Activated T-helper 1 cell treated with anti-CD3 and anti-CD28 coated beads, Interleukin-12 subunit alpha, Interleukin-12 subunit beta, Interleukin-2, Interleukin-4 antibody, amounts not matched to agents 30 ng/mL and 10 ng/mL and 1 ng/mL, durations not matched to agents 14 hours and 24 hours and 36 hours (primary cell): ENCODE measurements at regions not wholly inside any gene's neighbourhood (a gene's known extent, or its start where the extent isn't known, plus 50 kb on each side); places are given as distances from the start of the nearest gene placed in this dataset.

Experiments
- DNase-seq: peaks from one replicate; pipeline ENCODE4 v3.0.0; 2021; ENCODE audit warnings: low spot score
- H3K27ac Mint-ChIP-seq: one replicate; pipeline ENCODE4 v1.8.0; 2021; ENCODE audit warnings: mild to moderate bottlenecking, mixed read lengths
- H3K27me3 Mint-ChIP-seq: one replicate; pipeline ENCODE4 v1.8.0; 2022; ENCODE audit warnings: mild to moderate bottlenecking, moderate library complexity, mixed read lengths; ENCODE audit not compliant: insufficient read depth
- H3K36me3 Mint-ChIP-seq: one replicate; pipeline ENCODE4 v1.8.0; 2021; ENCODE audit warnings: low read depth, mixed read lengths
- H3K4me1 Mint-ChIP-seq: one replicate; pipeline ENCODE4 v1.8.0; 2021; ENCODE audit warnings: low read depth, mixed read lengths
- H3K4me3 Mint-ChIP-seq: one replicate; pipeline ENCODE4 v1.8.0; 2021; ENCODE audit warnings: mild to moderate bottlenecking, moderate library complexity, mixed read lengths
- H3K9me3 Mint-ChIP-seq: one replicate; pipeline ENCODE4 v1.8.0; 2021; ENCODE audit warnings: mixed read lengths
- intact Hi-C: fragments of 100-400 bp; cut with micrococcal nuclease; formaldehyde crosslinking; loops from one replicate; pipeline ENCODE4 v1.15.1; 2024

DNA sequence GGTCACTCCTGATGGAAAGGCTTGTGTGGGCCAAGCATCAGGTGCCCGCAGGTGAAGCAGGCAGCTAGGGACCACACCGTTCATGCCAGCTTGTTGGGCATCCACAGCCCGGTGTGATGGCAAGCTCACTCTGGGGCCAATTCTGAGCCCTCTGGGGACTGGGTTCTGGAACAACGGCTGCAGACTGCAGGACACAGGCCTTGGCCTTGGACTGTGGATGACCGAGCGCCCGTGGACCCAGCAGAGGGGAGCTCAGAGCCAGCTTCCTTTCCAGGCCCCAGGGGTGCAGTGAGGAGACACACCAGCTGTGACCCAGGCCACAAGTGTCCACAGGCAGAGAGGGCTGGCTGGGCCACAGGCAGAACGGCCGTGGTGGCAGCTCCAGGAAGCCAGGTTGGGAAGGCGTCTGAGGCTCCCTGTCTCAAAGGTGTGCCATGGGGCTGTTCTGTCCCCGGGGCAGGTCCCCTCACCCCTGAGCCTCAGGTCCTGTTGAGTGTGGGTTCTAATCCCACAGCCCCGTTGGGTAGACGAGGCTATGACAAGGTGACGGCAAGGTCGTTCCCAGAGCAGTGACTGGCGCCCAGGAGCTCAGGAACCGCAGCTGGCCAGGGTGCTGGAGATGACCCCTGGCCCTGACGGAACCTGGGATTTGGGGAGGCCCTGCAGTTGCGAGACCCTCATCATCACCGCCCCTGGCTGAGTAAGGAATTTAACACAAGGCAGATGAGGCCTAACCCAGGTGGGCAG lies 1079.4 kb downstream of the BRD1 start:
- Mint-ChIP-seq H3K36me3 (no peaks in the 10 kb centered on the region), H3K27me3 (no peaks in the 10 kb centered on the region), H3K9me3 (no peaks in the 10 kb centered on the region), H3K27ac (no peak overlapping the region), H3K4me1 (no peaks in the 10 kb centered on the region), H3K4me3 (no peak overlapping the region)
- no peak for DNase-seq
- intact Hi-C loops = no loop called here

DNA sequence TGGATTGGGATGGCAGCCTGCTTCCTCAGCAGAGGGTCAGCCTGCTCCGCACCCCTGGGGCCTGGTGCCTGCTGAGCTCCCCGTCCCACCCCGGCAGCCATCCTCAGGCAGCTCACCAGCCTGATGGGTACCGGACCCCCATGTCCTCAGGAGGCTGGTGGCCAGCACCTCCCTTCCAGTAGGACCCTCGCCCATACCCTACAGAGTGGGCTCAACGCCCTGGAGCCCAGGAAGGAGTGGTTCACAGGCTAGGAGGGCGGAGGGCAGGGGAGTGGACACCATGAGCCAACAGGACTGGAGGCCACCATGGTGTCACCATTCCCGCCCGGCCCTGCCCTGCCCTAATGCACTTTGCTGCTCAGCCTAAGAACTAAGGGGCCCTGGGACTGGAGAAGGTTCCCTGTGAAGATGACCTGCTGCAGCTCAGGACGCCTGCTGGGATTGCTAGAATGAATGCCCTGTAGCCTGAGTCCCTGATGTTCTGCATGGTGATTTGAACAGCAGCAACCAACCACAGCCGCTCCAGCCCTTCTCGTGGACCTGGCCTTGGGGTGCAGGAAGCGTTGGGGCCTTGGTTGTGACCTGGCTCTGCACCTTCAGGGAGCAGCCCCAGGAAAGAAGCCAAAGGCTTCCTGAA lies 1080.8 kb downstream of the BRD1 start:
- Mint-ChIP-seq H3K27ac (no peak overlapping the region), H3K4me1 (no peaks in the 10 kb centered on the region), H3K9me3 (no peaks in the 10 kb centered on the region), H3K27me3 (no peaks in the 10 kb centered on the region), H3K36me3 (no peaks in the 10 kb centered on the region), H3K4me3 (no peak overlapping the region)
- no peak for DNase-seq
- intact Hi-C loops = no loop called here

- no peak for DNase-seq
- no peaks in the 10 kb centered on the region for H3K27me3 Mint-ChIP-seq
These were observed 1081.6 kb downstream of the BRD1 start for GRCh38 chr22:48745842-48746788.

DNA sequence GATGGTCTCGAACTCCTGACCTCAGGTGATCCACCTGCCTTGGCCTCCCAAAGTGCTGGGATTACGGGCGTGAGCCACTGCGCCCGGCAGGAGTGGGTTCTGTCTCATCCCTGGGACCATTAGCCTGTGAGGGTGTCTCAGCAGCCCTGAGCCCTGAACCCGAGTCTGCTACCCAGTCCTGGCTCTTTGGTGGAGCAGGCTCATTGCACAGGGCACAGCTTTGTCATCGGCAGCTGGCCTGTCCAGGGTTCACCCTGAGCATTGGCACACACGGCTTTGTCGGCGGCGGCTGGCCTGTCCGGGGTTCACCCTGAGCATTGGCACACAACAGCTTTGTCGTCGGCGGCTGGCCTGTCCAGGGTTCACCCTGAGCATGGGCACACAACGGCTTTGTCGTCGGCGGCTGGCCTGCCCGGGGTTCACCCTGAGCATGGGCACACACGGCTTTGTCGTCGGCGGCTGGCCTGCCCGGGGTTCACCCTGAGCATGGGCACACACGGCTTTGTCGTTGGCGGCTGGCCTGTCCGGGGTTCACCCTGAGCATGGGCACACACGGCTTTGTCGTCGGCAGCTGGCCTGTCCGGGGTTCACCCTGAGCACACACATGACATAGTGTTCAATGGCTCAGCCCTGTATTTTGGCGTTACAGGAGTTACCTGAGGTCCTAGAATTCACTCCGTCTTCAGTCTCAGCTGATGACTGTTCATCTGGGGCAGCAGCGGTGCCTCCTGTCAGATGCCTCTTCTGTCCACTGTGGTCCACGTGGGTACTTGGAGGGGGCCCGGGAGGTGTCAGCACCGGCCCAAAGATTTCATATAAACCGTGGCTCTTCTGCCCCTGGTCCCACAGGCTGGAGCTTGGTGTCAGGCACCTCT lies 1082.5 kb downstream of the BRD1 start:
- no peak for DNase-seq
- H3K4me1 Mint-ChIP-seq = no peaks in the 10 kb centered on the region
- H3K27me3 Mint-ChIP-seq = no peaks in the 10 kb centered on the region
- H3K36me3 Mint-ChIP-seq = no peaks in the 10 kb centered on the region
- intact Hi-C loops = no loop called here
- no peak overlapping the region for H3K27ac Mint-ChIP-seq
- no peaks in the 10 kb centered on the region for H3K9me3 Mint-ChIP-seq
- H3K4me3 Mint-ChIP-seq = no peak overlapping the region

More at GRCh38 chr22:48745842-48746788, 1081.6 kb downstream of the BRD1 start:
- H3K4me3 Mint-ChIP-seq = no peak overlapping the region
- H3K9me3 Mint-ChIP-seq = no peaks in the 10 kb centered on the region
- no peak overlapping the region for H3K27ac Mint-ChIP-seq
- no peaks in the 10 kb centered on the region for H3K4me1 Mint-ChIP-seq
- intact Hi-C loops = no loop called here
- H3K36me3 Mint-ChIP-seq = no peaks in the 10 kb centered on the region

DNA sequence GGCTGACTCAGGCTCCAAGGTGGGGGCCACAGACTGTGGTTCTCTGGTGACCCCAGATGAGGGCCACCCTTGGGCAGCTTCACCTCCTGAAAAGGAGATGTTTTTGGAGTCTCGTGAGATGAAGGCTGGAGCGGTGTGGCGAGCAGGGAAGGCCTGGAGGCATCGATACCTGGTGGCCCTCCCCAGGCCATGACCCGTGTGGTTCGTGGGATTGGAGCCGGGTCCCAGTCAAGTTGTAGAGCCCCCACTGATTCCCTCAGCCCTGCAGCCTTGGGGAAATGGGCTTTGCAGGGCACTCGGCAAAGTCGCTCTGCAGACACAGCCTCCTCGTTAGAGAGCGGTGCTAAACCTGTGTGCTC lies 1083.4 kb downstream of the BRD1 start:
- Mint-ChIP-seq H3K4me3 (no peak overlapping the region), H3K27me3 (no peaks in the 10 kb centered on the region), H3K4me1 (no peaks in the 10 kb centered on the region), H3K36me3 (no peaks in the 10 kb centered on the region), H3K27ac (no peak overlapping the region), H3K9me3 (no peaks in the 10 kb centered on the region)
- no peak for DNase-seq
- intact Hi-C loops = no loop called here

GRCh38 chr22:48743601-48744282 lies 1083.9 kb downstream of the BRD1 start:
- Mint-ChIP-seq H3K9me3 (no peaks in the 10 kb centered on the region), H3K36me3 (no peaks in the 10 kb centered on the region), H3K27ac (no peak overlapping the region), H3K4me3 (no peak overlapping the region), H3K4me1 (no peaks in the 10 kb centered on the region), H3K27me3 (no peaks in the 10 kb centered on the region)
- DNase-seq = no peak
- intact Hi-C loops = no loop called here

DNA sequence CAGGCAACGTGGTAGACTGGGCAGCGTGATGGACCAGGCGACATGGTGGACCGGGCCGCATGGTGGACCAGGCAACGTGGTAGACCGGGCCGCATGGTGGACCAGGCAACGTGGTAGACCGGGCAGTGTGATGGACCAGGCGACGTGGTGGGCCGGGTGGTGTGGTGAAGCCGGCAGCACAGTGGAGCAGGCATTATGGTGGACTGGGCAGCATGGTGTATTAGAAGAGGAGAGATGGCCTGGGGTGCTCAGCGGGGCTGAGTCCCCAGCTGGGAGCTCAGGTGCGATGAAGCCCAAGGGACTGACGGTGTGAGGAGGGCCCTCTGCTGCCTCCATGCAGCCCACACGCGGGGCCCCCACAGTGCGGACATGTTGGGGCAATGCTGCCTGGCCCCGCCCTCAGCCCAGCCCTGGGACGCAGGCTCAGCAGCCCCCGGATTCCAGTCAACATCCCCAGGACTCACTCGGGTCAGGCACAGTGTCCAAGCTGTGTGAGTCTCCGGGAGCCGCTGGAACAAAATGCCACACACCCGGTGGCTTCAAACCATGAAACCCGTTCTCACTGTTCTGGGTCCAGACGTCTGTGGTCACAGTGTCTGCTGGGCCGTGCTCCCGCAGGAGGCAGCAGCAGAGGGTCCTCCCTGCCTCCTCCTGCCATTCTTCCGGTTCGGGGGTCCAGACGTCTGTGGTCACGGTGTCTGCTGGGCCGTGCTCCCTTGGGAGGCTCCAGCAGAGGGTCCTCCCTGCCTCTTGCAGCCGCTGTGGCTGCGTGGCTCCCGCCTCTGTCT lies 1084.9 kb downstream of the BRD1 start:
- Mint-ChIP-seq H3K36me3 (no peaks in the 10 kb centered on the region), H3K4me1 (no peaks in the 10 kb centered on the region), H3K4me3 (no peak overlapping the region), H3K9me3 (no peaks in the 10 kb centered on the region), H3K27ac (no peak overlapping the region), H3K27me3 (no peaks in the 10 kb centered on the region)
- intact Hi-C loops = no loop called here
- DNase-seq = no peak

GRCh38 chr22:48742191-48742555 lies 1085.5 kb downstream of the BRD1 start:
- Mint-ChIP-seq H3K27me3 (no peaks in the 10 kb centered on the region), H3K4me1 (no peaks in the 10 kb centered on the region), H3K9me3 (no peaks in the 10 kb centered on the region), H3K27ac (no peak overlapping the region), H3K4me3 (no peak overlapping the region), H3K36me3 (no peaks in the 10 kb centered on the region)
- intact Hi-C loops = no loop called here
- DNase-seq = no peak

DNA sequence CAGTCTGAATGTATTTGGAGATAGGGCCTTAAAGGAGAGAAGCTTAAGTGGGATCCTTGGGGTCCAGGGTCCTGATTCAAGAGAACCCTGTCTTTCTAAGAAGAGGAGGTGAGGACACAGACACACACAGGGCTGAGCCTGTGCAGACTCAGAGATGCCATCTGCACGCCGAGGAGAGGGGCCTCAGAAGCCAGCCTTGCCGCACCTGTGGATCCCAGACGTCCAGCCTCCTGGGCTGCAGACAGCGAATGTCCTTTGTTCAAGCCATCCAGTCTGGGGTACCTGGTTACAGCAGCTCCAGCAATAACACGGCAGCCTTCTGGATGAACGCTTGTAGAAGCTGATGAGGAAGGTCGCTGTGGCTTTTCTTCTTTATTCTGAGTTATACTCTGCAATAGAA lies 1086.1 kb downstream of the BRD1 start:
- no peaks in the 10 kb centered on the region for H3K36me3 Mint-ChIP-seq
- H3K27ac Mint-ChIP-seq = no peak overlapping the region
- no peak for DNase-seq
- intact Hi-C loops = no loop called here
- H3K27me3 Mint-ChIP-seq = no peaks in the 10 kb centered on the region
- no peaks in the 10 kb centered on the region for H3K4me1 Mint-ChIP-seq
- no peaks in the 10 kb centered on the region for H3K9me3 Mint-ChIP-seq
- H3K4me3 Mint-ChIP-seq = no peak overlapping the region

- intact Hi-C loops = no loop called here
- DNase-seq = no peak
- no peaks in the 10 kb centered on the region for H3K4me1 Mint-ChIP-seq
- H3K27ac Mint-ChIP-seq = no peak overlapping the region
- no peaks in the 10 kb centered on the region for H3K27me3 Mint-ChIP-seq
- H3K36me3 Mint-ChIP-seq = no peaks in the 10 kb centered on the region
- no peaks in the 10 kb centered on the region for H3K9me3 Mint-ChIP-seq
- no peak overlapping the region for H3K4me3 Mint-ChIP-seq
These were observed 1086.8 kb downstream of the BRD1 start for GRCh38 chr22:48740731-48741405.

DNA sequence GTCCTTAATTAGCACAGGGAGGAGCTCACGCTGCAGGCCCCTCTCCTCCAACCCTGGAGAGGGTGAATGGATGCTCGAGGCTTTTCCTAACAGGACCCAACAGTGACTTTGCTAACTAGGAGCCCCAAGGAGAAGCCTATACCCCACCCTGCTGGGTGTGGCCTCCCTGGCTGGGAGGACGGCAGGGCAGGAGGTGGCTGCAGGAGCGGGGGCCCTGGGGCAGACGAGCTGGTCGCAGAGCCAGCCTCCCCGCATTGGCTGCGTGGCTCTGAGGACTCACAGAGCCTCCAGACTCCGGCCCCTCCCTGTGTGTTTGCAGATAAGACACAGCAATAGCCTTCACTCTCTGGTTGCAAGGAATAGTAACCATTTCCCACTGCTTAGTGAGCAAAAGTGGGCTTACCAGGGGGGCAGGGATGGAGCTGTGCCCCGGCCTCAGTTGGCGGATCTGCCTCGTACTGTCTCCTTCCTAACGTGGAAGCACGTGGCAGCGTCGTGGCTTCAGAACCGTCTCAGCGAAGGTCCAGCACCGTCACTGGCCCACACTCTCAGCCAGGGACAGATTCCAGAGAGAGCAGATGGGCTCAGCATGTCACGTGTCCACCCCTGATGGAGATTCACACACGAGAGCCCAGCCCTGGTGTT lies 1087.5 kb downstream of the BRD1 start:
- H3K4me1 Mint-ChIP-seq = no peaks in the 10 kb centered on the region
- no peaks in the 10 kb centered on the region for H3K36me3 Mint-ChIP-seq
- H3K27ac Mint-ChIP-seq = no peak overlapping the region
- H3K27me3 Mint-ChIP-seq = no peaks in the 10 kb centered on the region
- no peak overlapping the region for H3K4me3 Mint-ChIP-seq
- DNase-seq = no peak
- intact Hi-C loops = no loop called here
- no peaks in the 10 kb centered on the region for H3K9me3 Mint-ChIP-seq
